Liver (tissue), 3 donors: ENCODE measurements at regions not wholly inside any gene's neighbourhood (a gene's known extent, or its start where the extent isn't known, plus 50 kb on each side); places are given as distances from the start of the nearest gene placed in this dataset.

ENCODE experiments used
- SP1 ChIP-seq: IDR thresholded peaks from 2 replicates; pipeline ENCODE4 v1.6.1; 2018; ENCODE audit warnings: antibody characterized with exemption, mild to moderate bottlenecking
- TF ChIP-seq, protein P1 (sequence below): fragments of 150-350 bp; IDR thresholded peaks from 2 replicates; pipeline ENCODE4 v1.5.1; 2017; ENCODE audit warnings: improper control_type of control experiment, low read depth, low read length; ENCODE audit not compliant: missing input control
- donor health status: healthy.
- donor health status: healthy.

DNA sequence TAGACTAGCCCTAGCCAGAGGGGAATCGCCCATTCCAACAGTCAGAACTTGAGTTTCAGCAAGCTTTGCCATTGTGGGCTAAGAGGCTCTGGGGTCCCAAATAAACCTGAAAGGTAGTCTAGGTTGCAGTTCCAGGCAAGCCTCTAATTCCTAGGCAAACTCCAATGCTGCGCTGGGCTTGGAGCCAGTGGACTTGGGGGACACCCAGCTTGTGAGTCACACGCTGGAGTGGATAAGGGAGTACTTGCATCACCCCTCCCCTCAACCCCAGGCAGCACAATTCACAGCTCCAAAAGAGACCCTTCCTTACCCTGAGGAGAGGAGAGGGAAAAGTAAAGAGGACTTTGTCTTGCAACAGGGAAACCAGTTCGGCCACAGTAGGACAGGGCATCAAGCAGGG lies 105.2 kb upstream of the DPPA4 start:
- TF ChIP-seq, protein P1, sequence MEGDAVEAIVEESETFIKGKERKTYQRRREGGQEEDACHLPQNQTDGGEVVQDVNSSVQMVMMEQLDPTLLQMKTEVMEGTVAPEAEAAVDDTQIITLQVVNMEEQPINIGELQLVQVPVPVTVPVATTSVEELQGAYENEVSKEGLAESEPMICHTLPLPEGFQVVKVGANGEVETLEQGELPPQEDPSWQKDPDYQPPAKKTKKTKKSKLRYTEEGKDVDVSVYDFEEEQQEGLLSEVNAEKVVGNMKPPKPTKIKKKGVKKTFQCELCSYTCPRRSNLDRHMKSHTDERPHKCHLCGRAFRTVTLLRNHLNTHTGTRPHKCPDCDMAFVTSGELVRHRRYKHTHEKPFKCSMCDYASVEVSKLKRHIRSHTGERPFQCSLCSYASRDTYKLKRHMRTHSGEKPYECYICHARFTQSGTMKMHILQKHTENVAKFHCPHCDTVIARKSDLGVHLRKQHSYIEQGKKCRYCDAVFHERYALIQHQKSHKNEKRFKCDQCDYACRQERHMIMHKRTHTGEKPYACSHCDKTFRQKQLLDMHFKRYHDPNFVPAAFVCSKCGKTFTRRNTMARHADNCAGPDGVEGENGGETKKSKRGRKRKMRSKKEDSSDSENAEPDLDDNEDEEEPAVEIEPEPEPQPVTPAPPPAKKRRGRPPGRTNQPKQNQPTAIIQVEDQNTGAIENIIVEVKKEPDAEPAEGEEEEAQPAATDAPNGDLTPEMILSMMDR, result no peak
- no peak for TF ChIP-seq SP1
